Sigmoid colon (tissue), 4 donors: ENCODE measurements at regions not wholly inside any gene's neighbourhood (a gene's known extent, or its start where the extent isn't known, plus 50 kb on each side); places are given as distances from the start of the nearest gene placed in this dataset.

ENCODE experiments used
- CTCF ChIP-seq, 4 experiments: fragments of 450-650 bp in 3 of 4; fragments of 200-600 bp in 1 of 4; IDR thresholded peaks; one replicate each; pipeline ENCODE4 v1.5.1; 2016 to 2019; ENCODE audit warnings: antibody characterized with exemption in 4 of 4, mild to moderate bottlenecking in 3 of 4, moderate library complexity in 2 of 4
- EP300 ChIP-seq, 4 donors: sonication (generic); formaldehyde crosslinking; IDR thresholded peaks; one replicate each; pipeline ENCODE4 v1.6.1; 2017; ENCODE audit warnings: antibody characterized with exemption in 4 of 4
- POLR2A ChIP-seq, 2 donors: fragments of 450-650 bp; IDR thresholded peaks; one replicate each; pipeline ENCODE4 v1.6.1; 2016; ENCODE audit warnings: antibody characterized with exemption in 2 of 2, mild to moderate bottlenecking in 2 of 2, moderate library complexity in 2 of 2
- POLR2AphosphoS5 ChIP-seq, 4 donors: sonication (generic); formaldehyde crosslinking; IDR thresholded peaks; one replicate each; pipeline ENCODE4 v1.6.1; 2017; ENCODE audit warnings: antibody characterized with exemption in 4 of 4

GRCh38 chr9:106052166-106052565 is 357.8 kb downstream of the TMEM38B start:
- no peak for TF ChIP-seq POLR2A (IDR thresholded peaks at IDR 0.05)
- no peak for TF ChIP-seq CTCF (IDR thresholded peaks at IDR 0.05)
- no peak for TF ChIP-seq EP300 (IDR thresholded peaks at IDR 0.05)
- no peak for TF ChIP-seq POLR2AphosphoS5 (IDR thresholded peaks at IDR 0.05)
